ENCODE measurements at regions not wholly inside any gene's neighbourhood (a gene's known extent, or its start where the extent isn't known, plus 50 kb on each side); places are given as distances from the start of the nearest gene placed in this dataset.

- TF ChIP-seq, protein P1, sequence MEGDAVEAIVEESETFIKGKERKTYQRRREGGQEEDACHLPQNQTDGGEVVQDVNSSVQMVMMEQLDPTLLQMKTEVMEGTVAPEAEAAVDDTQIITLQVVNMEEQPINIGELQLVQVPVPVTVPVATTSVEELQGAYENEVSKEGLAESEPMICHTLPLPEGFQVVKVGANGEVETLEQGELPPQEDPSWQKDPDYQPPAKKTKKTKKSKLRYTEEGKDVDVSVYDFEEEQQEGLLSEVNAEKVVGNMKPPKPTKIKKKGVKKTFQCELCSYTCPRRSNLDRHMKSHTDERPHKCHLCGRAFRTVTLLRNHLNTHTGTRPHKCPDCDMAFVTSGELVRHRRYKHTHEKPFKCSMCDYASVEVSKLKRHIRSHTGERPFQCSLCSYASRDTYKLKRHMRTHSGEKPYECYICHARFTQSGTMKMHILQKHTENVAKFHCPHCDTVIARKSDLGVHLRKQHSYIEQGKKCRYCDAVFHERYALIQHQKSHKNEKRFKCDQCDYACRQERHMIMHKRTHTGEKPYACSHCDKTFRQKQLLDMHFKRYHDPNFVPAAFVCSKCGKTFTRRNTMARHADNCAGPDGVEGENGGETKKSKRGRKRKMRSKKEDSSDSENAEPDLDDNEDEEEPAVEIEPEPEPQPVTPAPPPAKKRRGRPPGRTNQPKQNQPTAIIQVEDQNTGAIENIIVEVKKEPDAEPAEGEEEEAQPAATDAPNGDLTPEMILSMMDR (IDR thresholded peaks at IDR 0.05 in 4 of 5, conservative IDR thresholded peaks at IDR 0.05 in 1 of 5): no peak
- TF ChIP-seq POLR2A (IDR thresholded peaks at IDR 0.05): no peak
These were observed 511.7 kb downstream of the USP25 start for GRCh38 chr21:16241479-16241963.

Data from gastrocnemius medialis (tissue), 4 donors.